Astrocyte of the hippocampus (primary cell): ENCODE measurements at regions not wholly inside any gene's neighbourhood (a gene's known extent, or its start where the extent isn't known, plus 50 kb on each side); places are given as distances from the start of the nearest gene placed in this dataset.

Experiments used
- DNase-seq: peaks from one replicate; pipeline ENCODE4 v3.0.0; 2011; ENCODE audit warnings: low read depth, low spot score

DNA sequence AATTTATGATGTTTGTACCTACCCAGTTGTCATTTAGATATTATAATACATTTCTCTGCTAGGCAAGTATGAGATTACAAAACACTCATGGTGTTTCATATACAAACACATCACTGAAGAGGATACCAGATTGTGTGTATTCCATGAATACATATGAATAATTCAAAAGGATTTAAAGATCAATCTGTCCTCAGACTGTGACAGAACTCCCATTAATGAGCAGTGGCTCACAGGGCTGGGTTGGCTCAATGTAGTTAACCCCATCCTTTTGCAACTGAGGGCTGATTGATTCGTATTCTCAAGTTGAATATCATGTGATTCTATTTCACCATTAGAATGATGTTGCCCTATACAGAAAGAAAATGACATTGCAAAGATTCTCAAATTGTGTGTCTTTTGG lies 79.6 kb upstream of the SPANXN2 start:
- DNase-seq, result no peak

DNA sequence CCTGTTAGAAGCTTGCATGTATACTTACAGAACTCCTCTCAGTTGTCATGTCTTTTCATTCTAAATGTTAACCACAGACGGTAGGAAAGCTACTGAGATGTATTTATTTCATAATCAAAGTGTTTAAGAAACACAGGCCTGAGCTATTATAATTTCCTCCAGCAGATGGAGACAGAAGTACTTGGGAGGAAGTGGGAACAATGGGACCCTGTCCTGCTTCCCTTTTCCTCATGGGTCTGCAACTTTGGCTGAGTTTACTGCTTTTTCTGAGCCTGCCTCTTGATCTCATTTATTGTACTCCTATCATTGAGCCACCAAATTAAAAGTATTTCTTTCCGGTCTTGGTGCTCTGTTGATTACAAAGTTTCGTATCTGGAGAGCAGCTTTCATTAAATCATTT lies 67.7 kb upstream of the SPANXN2 start:
- peak; percentile 7 for DNase-seq

DNA sequence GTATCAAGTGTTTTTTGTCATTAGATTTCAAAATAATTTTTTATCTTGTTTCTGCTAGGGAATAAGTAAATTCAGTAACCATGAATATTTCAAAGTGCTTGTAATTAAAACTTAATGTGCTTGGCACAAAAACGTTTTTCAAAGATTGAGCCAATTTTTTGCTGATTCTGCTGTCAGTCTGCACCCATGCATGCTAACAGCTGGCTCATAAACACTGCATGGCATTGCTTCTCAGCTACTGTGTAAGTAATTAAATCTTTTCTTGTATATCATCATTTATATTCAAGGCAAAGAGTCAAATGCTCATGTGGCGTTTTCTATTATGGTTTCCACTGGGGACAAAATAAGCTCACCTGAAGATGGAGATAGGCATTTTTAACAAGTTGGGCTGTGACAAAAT lies 66.8 kb upstream of the SPANXN2 start:
- no peak for DNase-seq

DNA sequence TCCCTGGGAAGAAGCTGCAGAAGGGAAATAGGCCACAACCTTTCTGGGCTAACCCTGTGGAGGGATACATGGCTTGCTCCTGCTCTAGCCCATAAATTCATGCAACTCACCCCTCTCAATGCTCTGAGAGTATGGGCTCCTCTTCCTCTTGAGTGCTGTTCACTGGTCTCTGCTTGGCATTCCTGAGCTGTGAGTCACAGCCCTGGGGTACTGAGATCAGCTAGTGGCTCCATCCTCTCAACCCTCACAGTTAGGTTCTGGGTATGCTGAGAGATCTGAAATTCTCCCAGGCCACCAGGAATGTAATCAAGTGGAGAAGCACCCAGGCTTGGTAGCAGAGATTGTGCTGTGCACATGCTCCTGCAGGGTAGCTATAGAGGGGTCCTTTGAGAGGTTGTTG lies 60.6 kb upstream of the SPANXN2 start:
- peak; percentile 11 for DNase-seq
